GM19468 (cell line): ENCODE measurements at regions not wholly inside any gene's neighbourhood (a gene's known extent, or its start where the extent isn't known, plus 50 kb on each side); places are given as distances from the start of the nearest gene placed in this dataset.

Source experiments
- ATAC-seq: cut with Tn5 transposase; IDR thresholded peaks from one replicate; pipeline ENCODE4 v1.9.1; 2021; ENCODE audit warnings: mild to moderate bottlenecking, moderate library complexity, moderate number of reproducible peaks; ENCODE audit not compliant: unreplicated experiment; ENCODE audit errors: extremely low read depth

- ATAC-seq: no peak
These were observed 68.0 kb upstream of the GALNT9 start for GRCh38 chr12:132397152-132397933.

GRCh38 chr12:132396657-132397056, 67.3 kb upstream of the GALNT9 start:
- no peak for ATAC-seq

- ATAC-seq: no peak
These were observed 66.5 kb upstream of the GALNT9 start for GRCh38 chr12:132395908-132396305.

GRCh38 chr12:132395192-132395907, 66.0 kb upstream of the GALNT9 start:
- ATAC-seq: no peak

GRCh38 chr12:132393991-132394949, 64.9 kb upstream of the GALNT9 start:
- ATAC-seq: no peak

GRCh38 chr12:132393245-132393795, 63.9 kb upstream of the GALNT9 start:
- ATAC-seq: no peak

GRCh38 chr12:132392389-132393244, 63.2 kb upstream of the GALNT9 start:
- no peak for ATAC-seq

- ATAC-seq: no peak
These were observed 62.1 kb upstream of the GALNT9 start for GRCh38 chr12:132391326-132392041.

- no peak for ATAC-seq
These were observed 61.1 kb upstream of the GALNT9 start for GRCh38 chr12:132390287-132391076.

- ATAC-seq: no peak
These were observed 60.3 kb upstream of the GALNT9 start for GRCh38 chr12:132389526-132390286.

GRCh38 chr12:132389026-132389425, 59.6 kb upstream of the GALNT9 start:
- ATAC-seq: no peak

GRCh38 chr12:132388379-132389015, 59.1 kb upstream of the GALNT9 start:
- ATAC-seq: no peak

- no peak for ATAC-seq
These were observed 57.6 kb upstream of the GALNT9 start for GRCh38 chr12:132386926-132387497.

- ATAC-seq: no peak
These were observed 56.7 kb upstream of the GALNT9 start for GRCh38 chr12:132385923-132386751.

GRCh38 chr12:132384916-132385774, 55.8 kb upstream of the GALNT9 start:
- ATAC-seq: no peak
